NT2/D1 (cell line): ENCODE measurements at regions not wholly inside any gene's neighbourhood (a gene's known extent, or its start where the extent isn't known, plus 50 kb on each side); places are given as distances from the start of the nearest gene placed in this dataset.

Source experiments
- SUZ12 ChIP-seq: IDR thresholded peaks from 2 replicates; pipeline ENCODE4 v1.6.1; 2011; ENCODE audit not compliant: insufficient read length, insufficient read depth; ENCODE audit errors: extremely low read depth
- YY1 ChIP-seq: IDR thresholded peaks from 2 replicates; pipeline ENCODE4 v1.6.1; 2011; ENCODE audit not compliant: insufficient read length, insufficient read depth

- no peak for TF ChIP-seq YY1
- TF ChIP-seq SUZ12 = no peak
These were observed 312.2 kb upstream of the SLCO3A1 start for GRCh38 chr15:91541286-91541685.
